ENCODE measurements at regions not wholly inside any gene's neighbourhood (a gene's known extent, or its start where the extent isn't known, plus 50 kb on each side); places are given as distances from the start of the nearest gene placed in this dataset.

GRCh38 chr3:111352585-111352984 lies 189.4 kb upstream of the CD96 start:
- no peaks in the 10 kb centered on the region for H3K79me2 ChIP-seq (ENCODE audit: insufficient read depth, low read length)
- H2BK12ac ChIP-seq (ENCODE audit: insufficient read length, low read depth, low read length): no peak overlapping the region
- H3K27me3 ChIP-seq (ENCODE audit: insufficient read depth, low read length): no peaks in the 10 kb centered on the region
- H3K79me1 ChIP-seq (ENCODE audit: insufficient read depth, low read depth, low read length, poor library complexity, severe bottlenecking): no peaks in the 10 kb centered on the region
- H2BK20ac ChIP-seq (ENCODE audit: low read depth, low read length, poor library complexity, severe bottlenecking): no peak overlapping the region
- no peak overlapping the region for H3K4me2 ChIP-seq (ENCODE audit: insufficient read depth, insufficient read length, low read length)
- Mint-ChIP-seq H3K27ac (no peak overlapping the region), H3K9me3 (peaks cover 23 to 29% of the 10 kb centered on the region in 2 experiments), H3K4me1 (no peaks in the 10 kb centered on the region), H3K27me3 (ENCODE audit: low read depth) (no peaks in the 10 kb centered on the region), H3K4me3 (no peak overlapping the region), H3K36me3 (ENCODE audit: insufficient read depth in 1 of 3, low read depth in 3 of 3) (peaks cover 12 to 23% (median 18%) of the 10 kb centered on the region in 3 experiments)
- H2BK5ac ChIP-seq (ENCODE audit: insufficient read length, low read length): no peak overlapping the region
- no peak overlapping the region for H4K91ac ChIP-seq (ENCODE audit: insufficient read length, low read depth, low read length)
- H3K9me3 ChIP-seq (ENCODE audit: control insufficient read depth, low read depth, low read length): no peaks in the 10 kb centered on the region
- no peak overlapping the region for H2BK15ac ChIP-seq (ENCODE audit: low read depth, low read length)
- no peak overlapping the region for H3K23ac ChIP-seq (ENCODE audit: insufficient read length, low read depth, low read length)
- no peak overlapping the region for H3K4ac ChIP-seq (ENCODE audit: low read depth, low read length)
- no peak overlapping the region for H4K8ac ChIP-seq (replicated peaks; ENCODE audit: insufficient read length, low read depth, low read length)
- H3K14ac ChIP-seq (ENCODE audit: insufficient read depth, low read length): no peak overlapping the region
- H3K23me2 ChIP-seq (ENCODE audit: insufficient read length, low read depth, low read length, poor library complexity, severe bottlenecking): no peaks in the 10 kb centered on the region
- H3T11ph ChIP-seq (ENCODE audit: low read length): no peak overlapping the region
- no peak overlapping the region for H3K9ac ChIP-seq (ENCODE audit: extremely low read depth, insufficient read length, low read length)
- no peak overlapping the region for H2AK5ac ChIP-seq (ENCODE audit: insufficient read length, low read length)
- no peak overlapping the region for H4K5ac ChIP-seq (ENCODE audit: insufficient read length, low read depth, low read length)
- H3K56ac ChIP-seq (ENCODE audit: insufficient read length, low read depth, low read length): no peak overlapping the region
- no peak for DNase-seq
- H3K18ac ChIP-seq (ENCODE audit: insufficient read length, low read depth, low read length): no peak overlapping the region
- no peak for TF ChIP-seq CTCF (conservative IDR thresholded peaks at IDR 0.05)
- no CpG with 5 or more reads among the region's 2 CpGs for WGBS (ENCODE audit: extremely low coverage, insufficient read length, low lambda C conversion rate)
- H3K27ac ChIP-seq (ENCODE audit: insufficient read length, low read depth, low read length): no peak overlapping the region
- no peaks in the 10 kb centered on the region for H3K4me1 ChIP-seq (ENCODE audit: insufficient read depth, low read length)
- H4K20me1 ChIP-seq (ENCODE audit: control insufficient read depth, insufficient read depth, insufficient read length): no peaks in the 10 kb centered on the region
- no peak overlapping the region for H2AFZ ChIP-seq (ENCODE audit: low read length)
- no peak overlapping the region for H2BK120ac ChIP-seq (ENCODE audit: low read depth, low read length, poor library complexity, severe bottlenecking)
